ENCODE measurements at regions not wholly inside any gene's neighbourhood (a gene's known extent, or its start where the extent isn't known, plus 50 kb on each side); places are given as distances from the start of the nearest gene placed in this dataset.

DNA sequence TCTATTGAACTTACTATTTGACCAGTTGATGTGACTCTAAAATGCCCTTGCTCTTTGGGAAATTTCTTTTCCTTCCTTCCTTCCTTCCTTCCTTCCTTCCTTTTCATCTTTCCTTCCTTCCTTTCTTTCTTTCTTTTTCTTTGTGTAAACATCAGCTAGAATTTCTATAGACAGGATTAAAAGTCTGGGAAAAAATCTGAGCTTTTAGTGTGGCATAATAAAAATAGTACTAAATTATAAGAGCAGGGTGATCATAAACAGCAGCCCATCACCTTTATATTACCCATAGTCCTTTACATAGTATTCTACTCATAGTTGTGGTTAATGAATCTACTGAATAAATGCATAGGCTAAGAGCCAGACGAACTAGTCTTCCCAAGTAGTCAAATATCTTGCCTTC lies 281.0 kb upstream of the DAB1 start:
- no peak for DNase-seq (ENCODE audit: low read depth in 2 of 3, low spot score in 2 of 3)

- no peak for DNase-seq (ENCODE audit: low read depth in 2 of 3, low spot score in 2 of 3)
These were observed 280.4 kb upstream of the DAB1 start for GRCh38 chr1:57704231-57704630.

- DNase-seq (ENCODE audit: low read depth in 2 of 3, low spot score in 2 of 3) = no peak
These were observed 273.0 kb upstream of the DAB1 start for GRCh38 chr1:57696904-57697303.

- DNase-seq (ENCODE audit: low read depth in 2 of 3, low spot score in 2 of 3) = no peak
These were observed 272.2 kb upstream of the DAB1 start for GRCh38 chr1:57696043-57696442.

DNA sequence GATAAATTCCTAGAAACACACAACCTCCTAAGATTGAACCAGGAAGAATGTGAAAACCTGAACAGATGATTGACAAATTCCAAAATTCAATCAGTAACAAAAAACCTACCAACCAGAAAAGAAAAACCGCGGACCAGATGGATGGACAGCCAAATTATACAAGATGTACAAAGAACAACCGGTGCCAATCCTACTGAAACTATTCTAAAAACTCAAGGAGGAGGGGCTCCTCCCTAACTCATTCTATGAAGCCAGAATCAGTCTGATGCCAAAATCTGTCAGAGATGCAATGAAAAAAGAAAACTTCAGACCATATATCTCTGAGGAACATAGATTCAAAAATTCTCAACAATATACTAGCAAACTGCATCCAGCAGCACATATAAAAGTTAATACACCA lies 262.4 kb upstream of the DAB1 start:
- no peak for DNase-seq (ENCODE audit: low read depth in 2 of 3, low spot score in 2 of 3)

DNA sequence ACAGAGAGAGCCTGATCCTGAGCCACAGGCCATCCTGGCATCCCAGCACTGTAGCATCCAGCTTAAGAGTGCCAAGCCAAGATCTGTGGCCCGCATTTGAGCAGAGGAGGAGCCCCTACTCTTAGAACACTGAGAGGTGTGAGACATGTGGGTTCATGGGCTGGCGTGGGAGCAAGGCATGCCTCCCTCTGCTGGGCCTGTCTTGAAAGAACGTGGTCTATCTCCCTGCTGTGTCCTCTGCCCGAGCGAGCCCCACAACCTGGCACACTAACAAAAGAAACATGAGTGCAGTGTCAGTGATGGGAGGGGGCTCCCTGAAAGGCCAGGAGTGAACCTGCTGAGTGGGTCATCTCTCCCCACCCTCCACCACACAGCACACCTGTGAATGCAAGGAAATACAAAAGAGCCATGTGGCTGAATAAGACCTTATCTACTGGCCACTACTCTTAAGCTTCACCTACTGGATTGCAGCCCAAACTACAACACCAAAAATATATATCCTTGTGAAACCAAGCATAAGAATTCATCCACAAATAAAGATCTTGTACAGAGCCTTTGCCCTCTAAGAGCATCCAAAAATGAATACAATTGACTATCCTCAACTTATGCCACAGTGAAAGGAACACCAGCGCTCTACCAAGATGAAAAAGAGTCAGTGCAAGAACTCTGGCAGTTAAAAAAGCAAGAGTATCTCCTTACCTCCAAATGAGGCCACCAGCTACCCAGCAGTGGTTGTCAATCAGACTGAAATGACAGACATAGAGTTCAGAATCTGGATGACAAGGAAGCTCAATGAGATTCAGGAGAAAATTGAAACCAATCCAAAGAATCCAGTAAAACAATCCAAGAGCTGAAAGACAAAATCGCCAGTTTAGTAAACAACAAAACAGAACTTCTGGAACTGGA lies 259.4 kb upstream of the DAB1 start:
- DNase-seq (ENCODE audit: low read depth in 2 of 3, low spot score in 2 of 3) = no peak

- DNase-seq (ENCODE audit: low read depth in 2 of 3, low spot score in 2 of 3) = no peak
These were observed 254.3 kb upstream of the DAB1 start for GRCh38 chr1:57678138-57678537.

GRCh38 chr1:57675776-57676175 lies 251.9 kb upstream of the DAB1 start:
- no peak for DNase-seq (ENCODE audit: low read depth in 2 of 3, low spot score in 2 of 3)

- DNase-seq (ENCODE audit: low read depth in 2 of 3, low spot score in 2 of 3) = no peak
These were observed 250.9 kb upstream of the DAB1 start for GRCh38 chr1:57674801-57675200.

- no peak for DNase-seq (ENCODE audit: low read depth in 2 of 3, low spot score in 2 of 3)
These were observed 248.7 kb upstream of the DAB1 start for GRCh38 chr1:57672346-57673140.

- DNase-seq (ENCODE audit: low read depth in 2 of 3, low spot score in 2 of 3) = no peak
These were observed 247.9 kb upstream of the DAB1 start for GRCh38 chr1:57671750-57672149.

DNA sequence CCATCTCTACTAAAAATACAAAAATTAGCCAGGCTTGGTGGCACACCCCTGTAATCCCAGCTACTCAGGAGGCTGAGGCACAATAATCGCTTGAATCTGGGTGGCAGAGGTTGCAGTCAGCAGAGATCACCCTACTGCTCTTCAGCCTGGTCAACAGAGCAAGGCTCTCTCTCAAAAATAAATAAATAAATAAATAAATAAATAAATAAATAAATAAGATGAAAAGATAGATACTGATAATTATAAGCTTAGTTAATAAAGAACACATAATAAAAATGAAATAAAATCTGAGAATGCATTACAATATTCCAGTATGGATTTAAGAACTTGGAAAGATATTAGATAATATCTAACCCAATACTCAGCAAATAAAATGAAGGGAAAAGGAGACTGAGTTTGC lies 235.9 kb upstream of the DAB1 start:
- no peak for DNase-seq (ENCODE audit: low read depth in 2 of 3, low spot score in 2 of 3)

DNA sequence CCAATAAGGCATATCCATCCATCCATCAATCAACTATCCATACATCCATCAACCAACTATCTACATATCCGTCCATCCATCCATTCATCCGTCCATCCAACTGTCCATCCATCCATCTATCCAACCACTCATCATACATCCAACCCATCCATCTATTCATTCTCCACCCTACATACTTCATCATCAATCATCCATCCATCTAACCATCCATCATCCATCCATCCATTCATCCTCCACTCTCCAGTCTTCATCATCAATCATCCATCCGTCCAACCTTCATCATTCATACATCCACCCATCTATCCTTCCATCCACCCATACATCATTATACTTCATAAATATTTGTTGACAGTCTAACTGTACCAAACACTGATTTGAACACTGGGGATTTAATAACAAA lies 231.3 kb upstream of the DAB1 start:
- no peak for DNase-seq (ENCODE audit: low read depth in 2 of 3, low spot score in 2 of 3)

DNA sequence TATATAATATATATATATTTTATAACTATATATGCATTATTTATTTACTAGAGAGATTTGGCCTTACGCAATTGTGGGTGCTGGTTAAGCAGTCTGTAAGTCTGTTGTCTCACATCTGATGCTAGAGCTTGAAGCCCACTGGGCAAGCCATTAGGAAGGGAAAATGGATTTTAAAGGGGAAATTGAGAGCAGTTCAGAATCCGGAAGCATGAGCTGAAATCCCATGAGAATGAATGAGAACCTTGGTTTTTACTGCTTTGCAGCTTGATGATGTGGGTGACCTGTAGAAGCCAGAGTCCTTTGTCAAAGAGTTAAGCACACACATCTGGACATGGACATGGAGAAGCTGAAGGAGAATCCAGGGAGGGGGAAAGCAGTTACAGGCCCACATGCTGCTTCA lies 220.8 kb upstream of the DAB1 start:
- no peak for DNase-seq (ENCODE audit: low read depth in 2 of 3, low spot score in 2 of 3)

GRCh38 chr1:57638239-57638638 lies 214.4 kb upstream of the DAB1 start:
- no peak for DNase-seq (ENCODE audit: low read depth in 2 of 3, low spot score in 2 of 3)

DNA sequence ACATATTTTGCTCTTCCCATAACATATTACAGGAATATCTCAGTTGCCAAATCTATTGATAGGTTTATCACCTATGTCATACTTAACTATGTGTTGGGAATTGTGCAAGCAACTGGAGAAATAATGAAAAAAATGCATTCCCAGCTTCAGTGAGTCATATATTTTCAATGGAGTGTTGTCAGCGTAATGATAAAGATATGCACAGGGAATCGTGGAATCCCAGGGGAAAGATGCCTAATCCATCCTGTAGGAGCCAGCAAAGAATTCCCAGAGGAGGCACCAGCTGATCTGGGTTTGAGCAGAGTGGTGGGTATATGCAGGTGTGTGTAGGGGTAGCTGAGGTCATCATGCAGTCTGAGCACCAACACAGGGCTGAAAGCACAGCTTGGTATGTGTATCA lies 213.3 kb upstream of the DAB1 start:
- DNase-seq (ENCODE audit: low read depth in 2 of 3, low spot score in 2 of 3) = no peak

DNA sequence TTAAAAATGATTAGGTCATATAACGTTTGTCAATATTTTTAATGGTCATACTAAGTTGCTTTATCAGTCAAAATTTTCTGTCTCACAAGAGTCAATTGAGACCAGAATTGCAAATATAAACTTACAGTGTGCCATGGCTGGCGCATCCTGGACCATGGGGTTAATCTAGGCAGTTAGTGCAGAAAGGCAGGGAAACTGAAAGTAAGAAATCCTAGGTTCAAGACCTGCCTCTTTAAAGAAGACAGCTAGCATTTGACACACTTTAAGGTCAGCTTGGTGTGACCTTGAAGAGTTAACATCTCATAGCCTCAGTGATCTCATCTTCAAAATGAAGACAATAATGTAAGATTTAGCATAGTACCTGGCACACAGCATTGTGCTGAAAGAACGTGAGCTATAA lies 210.0 kb upstream of the DAB1 start:
- no peak for DNase-seq (ENCODE audit: low read depth in 2 of 3, low spot score in 2 of 3)

GRCh38 chr1:57633056-57633455 lies 209.2 kb upstream of the DAB1 start:
- no peak for DNase-seq (ENCODE audit: low read depth in 2 of 3, low spot score in 2 of 3)

- no peak for DNase-seq (ENCODE audit: low read depth in 2 of 3, low spot score in 2 of 3)
These were observed 208.5 kb upstream of the DAB1 start for GRCh38 chr1:57632401-57632800.

GRCh38 chr1:57627612-57628011 lies 203.8 kb upstream of the DAB1 start:
- DNase-seq (ENCODE audit: low read depth in 2 of 3, low spot score in 2 of 3) = no peak

- DNase-seq (ENCODE audit: low read depth in 2 of 3, low spot score in 2 of 3) = no peak
These were observed 200.1 kb upstream of the DAB1 start for GRCh38 chr1:57623791-57624538.

Measured in hematopoietic multipotent progenitor cell (in vitro differentiated cells).